AG09309 (cell line): ENCODE measurements at regions not wholly inside any gene's neighbourhood (a gene's known extent, or its start where the extent isn't known, plus 50 kb on each side); places are given as distances from the start of the nearest gene placed in this dataset.

ENCODE experiments used
- DNase-seq: peaks from one replicate; pipeline ENCODE4 v3.0.0-alpha.2; 2010; ENCODE audit warnings: low read depth
- H3K4me3 ChIP-seq: 2 replicates; pipeline ENCODE4 v1.5.1; 2011; ENCODE audit warnings: mild to moderate bottlenecking, low read depth, low read length, moderate library complexity; ENCODE audit not compliant: control insufficient read depth
- TF ChIP-seq, protein P1 (sequence below): IDR thresholded peaks from 2 replicates; pipeline ENCODE4 v1.5.1; 2011; ENCODE audit warnings: mild to moderate bottlenecking, low read depth, low read length, inconsistent platforms; ENCODE audit not compliant: insufficient read depth, control insufficient read depth; ENCODE audit errors: missing control alignments

DNA sequence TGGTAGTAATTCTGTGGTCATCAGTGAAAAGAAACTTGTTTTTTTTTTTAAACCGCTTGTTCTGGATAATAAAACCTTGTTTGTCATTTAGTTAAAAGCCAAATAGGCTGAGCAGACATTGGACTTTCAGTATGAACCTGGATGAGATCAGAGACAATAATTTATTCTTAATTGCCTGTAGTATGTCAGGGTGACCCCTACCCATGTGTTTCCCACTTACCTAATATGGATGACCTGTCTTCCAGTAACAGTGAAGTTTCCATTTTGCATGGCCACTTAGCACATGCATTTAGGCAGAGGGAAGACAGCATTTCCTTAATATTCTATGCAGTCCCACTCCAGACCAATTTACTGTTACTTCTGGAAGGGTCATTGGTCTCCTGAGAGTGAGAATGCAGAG is 87.6 kb upstream of the CFAP20DC start:
- no peak overlapping the region for H3K4me3 ChIP-seq
- DNase-seq: no peak
- TF ChIP-seq, protein P1, sequence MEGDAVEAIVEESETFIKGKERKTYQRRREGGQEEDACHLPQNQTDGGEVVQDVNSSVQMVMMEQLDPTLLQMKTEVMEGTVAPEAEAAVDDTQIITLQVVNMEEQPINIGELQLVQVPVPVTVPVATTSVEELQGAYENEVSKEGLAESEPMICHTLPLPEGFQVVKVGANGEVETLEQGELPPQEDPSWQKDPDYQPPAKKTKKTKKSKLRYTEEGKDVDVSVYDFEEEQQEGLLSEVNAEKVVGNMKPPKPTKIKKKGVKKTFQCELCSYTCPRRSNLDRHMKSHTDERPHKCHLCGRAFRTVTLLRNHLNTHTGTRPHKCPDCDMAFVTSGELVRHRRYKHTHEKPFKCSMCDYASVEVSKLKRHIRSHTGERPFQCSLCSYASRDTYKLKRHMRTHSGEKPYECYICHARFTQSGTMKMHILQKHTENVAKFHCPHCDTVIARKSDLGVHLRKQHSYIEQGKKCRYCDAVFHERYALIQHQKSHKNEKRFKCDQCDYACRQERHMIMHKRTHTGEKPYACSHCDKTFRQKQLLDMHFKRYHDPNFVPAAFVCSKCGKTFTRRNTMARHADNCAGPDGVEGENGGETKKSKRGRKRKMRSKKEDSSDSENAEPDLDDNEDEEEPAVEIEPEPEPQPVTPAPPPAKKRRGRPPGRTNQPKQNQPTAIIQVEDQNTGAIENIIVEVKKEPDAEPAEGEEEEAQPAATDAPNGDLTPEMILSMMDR: no peak

DNA sequence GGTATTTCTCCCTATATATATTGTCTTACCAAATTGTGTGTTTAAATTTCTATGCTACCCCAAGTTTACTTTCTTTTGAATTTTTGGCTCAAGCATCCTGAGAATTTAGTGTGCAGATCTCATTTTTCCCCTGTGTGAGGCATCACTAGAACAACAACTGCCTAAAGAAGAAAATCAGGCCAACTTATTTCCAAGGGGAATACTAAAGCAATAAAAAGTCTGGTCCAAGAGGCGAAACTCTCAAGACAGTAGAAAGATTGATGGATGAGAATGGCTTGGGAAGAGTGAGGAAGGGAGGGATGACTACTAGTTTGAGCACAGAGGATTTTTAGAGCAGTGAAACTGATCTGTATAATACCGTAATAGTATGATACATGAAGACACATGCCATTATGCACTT is 86.3 kb upstream of the CFAP20DC start:
- TF ChIP-seq, protein P1: no peak
- no peak for DNase-seq
- no peak overlapping the region for H3K4me3 ChIP-seq

DNA sequence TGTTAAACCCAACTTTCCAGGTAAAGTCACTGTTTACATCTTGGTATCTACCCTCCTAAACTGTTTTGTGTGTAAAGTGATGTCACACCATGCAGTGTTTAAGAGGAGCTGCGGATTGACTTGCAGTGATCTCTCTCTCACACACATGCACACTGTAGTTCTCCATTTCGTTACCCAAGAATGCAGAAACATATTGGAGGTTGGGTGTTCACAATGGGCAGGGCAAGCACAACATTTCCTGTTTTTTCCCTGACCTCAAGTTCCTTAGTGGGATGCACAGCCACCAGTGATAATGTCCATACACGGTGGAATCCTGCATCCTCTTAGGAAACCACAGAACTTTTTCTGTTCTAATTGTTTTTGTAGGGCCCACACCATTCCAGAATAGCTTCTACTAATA is 85.3 kb upstream of the CFAP20DC start:
- TF ChIP-seq, protein P1: no peak
- DNase-seq: no peak
- no peak overlapping the region for H3K4me3 ChIP-seq

DNA sequence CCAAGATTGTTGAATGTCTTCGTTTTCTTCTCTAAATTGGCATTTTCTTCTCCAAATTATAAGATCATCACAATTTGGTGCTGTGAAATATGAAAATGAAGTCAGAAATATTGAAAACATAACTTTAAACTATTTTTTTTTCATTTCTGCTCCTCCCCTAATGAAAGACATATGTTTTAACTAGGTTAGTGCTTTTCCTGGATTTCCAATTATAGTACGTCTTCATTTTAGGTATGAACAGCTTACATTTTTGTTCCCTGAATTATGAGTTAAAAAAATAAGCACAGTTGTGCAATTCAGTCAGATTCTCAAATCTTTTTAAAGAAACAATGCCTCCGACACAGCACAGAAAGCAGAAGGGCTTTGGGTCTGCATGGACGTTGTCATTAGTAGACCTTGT is 83.5 kb upstream of the CFAP20DC start:
- TF ChIP-seq, protein P1: no peak
- H3K4me3 ChIP-seq: no peak overlapping the region
- peak; percentile 35 for DNase-seq

DNA sequence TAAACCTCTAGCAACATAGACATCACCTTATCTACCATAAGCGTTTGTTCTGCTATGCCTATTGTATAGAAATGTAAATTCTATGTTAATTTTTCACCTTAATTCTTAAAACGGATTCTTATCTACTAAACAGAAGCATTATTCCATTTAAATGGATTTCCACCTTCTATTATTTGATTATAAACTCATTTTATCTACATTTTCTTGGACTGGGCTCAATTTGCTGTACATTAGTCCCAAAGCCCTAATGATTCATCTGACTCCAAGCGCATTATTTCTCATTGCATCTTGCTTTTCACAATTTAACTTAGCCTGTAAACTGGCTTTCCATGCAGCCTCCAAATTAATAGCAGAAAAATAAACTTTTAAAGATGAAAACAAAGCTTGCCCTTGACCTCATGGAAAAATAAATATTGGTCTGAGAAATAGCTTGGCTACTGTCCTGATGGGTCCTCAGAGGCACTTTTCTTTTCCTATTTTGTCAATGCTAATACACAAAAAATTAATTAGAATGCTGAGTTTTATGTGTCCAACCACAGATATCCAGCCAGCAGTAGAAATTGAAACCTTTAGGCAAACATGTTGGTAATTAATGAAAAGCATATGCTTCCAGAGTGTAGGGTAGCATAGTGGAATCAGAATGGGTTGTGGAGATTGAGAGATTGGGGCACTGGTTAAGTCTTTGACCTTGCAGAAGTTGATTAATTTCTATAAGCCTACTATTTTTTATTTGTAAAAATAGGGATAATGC is 81.4 kb upstream of the CFAP20DC start:
- TF ChIP-seq, protein P1: no peak
- DNase-seq: no peak

DNA sequence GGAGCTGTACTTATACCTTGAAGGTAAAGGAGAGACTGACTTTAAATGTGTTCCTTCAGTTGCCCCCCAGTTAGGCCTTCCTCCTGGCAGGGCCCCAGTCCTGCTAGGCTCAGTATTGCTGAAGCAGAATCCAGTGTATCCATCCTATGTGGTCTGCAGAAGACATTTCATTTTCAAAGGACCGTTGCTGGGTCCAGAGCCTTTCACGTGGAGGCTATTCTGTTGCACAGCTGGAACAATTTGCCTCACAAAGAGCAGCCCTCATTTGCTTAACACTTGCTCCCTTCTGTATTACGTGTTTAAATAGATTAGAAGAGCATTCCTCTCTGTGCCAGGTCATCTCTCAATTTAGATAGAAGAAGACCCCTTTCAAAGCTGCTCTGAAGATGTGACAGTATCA is 78.9 kb upstream of the CFAP20DC start:
- no peak for DNase-seq
- H3K4me3 ChIP-seq: no peak overlapping the region

More for the DNA sequence above, 81.4 kb upstream of the CFAP20DC start:
- no peak overlapping the region for H3K4me3 ChIP-seq

More for the DNA sequence above, 78.9 kb upstream of the CFAP20DC start:
- TF ChIP-seq, protein P1: no peak
